ENCODE measurements at regions not wholly inside any gene's neighbourhood (a gene's known extent, or its start where the extent isn't known, plus 50 kb on each side); places are given as distances from the start of the nearest gene placed in this dataset.
"Not testable (repeated sequence)": the region's sequence is repeated elsewhere in the genome, so short reads cannot be mapped to it uniquely, and the experiment has no call there.

DNA sequence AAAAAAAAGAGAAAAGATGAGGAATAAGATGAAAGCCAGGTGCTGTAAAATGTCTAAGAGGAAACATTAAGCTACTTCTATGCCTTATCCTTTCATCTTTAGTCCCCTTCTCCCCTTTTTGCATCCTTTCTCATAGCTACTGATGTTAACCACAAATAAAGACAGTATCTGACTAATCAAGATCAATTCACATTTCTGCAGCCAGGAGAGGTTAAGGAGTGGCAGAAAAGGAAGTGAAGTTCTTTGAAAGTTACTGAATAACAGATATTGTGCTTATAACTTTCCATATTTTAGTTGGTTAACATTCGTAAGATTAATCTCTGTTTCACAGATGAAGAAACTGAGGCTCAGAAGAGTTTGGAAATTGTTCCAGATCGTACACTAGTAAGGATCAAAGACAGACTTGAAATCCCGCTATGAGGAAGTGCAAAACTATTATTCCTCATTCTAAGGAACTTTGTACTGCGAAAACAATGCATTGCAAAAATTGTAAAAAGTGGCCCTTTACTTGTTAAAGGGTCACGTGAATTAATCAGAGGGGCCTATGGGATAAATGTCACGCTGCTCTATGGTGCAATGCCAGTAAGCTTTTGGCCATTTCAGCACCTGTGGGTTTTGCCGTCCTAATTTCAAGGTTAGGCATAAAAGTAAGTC lies 117.7 kb upstream of the GRM7 start:
- DNase-seq = no peak

DNA sequence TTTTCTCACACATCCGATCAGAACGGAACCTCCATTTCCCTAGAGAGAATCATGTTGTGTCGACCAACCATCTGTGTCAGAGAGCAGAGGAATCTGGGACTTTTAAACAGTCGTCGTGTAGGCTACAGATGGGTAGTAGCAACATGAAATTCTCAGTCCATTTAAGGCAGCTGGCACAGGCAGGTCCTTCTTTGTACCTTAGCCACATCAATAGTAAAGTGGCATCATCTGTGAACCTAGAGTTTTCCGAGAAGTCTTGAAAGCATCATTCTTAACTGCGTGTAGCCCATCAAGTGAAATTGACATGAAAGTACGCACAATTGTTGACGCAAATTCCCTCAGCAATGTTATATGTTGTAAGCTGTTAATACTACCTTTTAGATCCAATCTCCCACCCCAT lies 114.5 kb upstream of the GRM7 start:
- DNase-seq = no peak

DNA sequence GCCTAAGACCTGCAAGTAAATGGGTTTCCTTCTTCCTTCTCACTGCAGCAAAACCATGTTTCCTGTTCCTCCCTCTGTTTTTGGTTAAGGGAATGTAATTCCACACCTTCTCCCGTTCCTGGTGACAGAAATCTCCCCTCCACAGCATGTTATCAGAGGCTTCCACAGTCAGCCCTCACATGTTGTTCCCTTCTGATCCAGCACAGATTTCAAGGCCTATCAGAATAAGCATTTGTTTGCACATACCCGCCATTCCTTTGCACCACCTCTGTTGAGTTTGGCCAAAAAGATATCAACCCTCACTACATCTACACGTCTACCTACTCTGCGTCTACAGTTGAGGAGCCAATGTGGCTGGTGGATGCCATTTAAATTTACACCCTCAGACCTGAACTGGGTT lies 113.9 kb upstream of the GRM7 start:
- DNase-seq = no peak

DNA sequence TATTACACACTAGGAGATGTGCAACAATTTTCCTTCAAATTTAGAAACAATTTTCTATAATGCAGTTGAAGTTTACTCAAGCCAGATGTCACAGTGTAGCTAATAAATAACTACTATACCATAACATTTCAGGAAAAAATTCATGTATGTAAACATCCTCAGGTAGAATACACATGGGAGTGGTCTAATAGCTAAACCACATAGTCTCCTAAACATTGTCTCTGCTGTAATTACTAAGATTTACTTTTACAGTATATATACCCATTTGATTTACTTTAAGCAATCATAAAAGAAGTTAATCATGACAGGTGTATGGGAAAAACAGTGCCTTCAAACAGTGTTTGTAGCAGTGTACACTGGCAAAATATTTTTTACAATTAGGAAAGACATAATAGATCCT lies 110.1 kb upstream of the GRM7 start:
- DNase-seq = no peak

DNA sequence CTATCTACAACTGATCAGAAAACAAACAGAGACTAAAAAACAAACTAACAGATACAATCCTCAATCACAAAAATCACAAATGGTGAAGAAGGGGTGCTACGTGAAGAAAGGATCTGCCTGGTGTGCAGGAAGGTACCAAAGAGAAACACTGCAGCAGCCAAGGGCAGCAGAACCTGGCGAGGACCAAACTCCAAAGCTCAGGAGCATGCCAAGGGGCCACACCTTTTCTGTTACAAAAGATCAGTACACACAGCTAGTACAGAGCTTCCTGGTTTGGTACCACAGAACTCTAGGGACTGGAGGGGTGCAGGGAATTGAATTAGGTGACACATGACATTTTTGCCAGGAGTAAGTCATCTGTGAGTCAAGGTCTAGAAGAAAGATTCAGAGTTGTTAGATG lies 107.4 kb upstream of the GRM7 start:
- DNase-seq = no peak

DNA sequence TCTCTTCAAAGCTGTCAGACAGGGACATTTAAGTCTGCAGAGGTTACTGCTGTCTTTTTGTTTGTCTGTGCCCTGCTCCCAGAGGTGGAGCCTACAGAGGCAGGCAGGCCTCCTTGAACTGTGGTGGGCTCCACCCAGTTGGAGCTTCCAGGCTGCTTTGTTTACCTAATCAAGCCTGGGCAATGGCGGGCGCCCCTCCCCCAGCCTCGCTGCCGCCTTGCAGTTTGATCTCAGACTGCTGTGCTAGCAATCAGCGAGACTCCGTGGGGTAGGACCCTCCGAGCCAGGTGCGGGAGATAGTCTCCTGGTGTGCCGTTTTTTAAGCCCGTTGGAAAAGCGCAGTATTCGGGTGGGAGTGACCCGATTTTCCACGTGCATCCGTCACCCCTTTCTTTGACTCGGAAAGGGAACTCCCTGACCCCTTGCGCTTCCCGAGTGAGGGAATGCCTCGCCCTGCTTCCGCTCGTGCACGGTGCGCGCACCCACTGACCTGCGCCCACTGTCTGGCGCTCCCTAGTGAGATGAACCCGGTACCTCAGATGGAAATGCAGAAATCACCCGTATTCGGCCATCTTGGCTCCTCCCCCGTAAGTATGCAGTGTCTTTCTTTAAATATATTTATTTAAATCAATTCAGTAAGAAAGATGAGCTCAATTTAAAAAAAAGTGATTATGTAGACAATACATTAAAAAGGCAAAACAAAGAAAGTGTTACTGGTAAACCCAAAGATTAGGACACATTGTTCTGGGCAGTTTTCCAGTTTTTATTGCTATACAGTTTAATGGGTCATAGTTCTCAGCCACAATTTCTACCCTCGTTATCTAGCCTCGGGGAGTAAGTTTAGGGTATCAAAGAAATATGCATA lies 91.2 kb upstream of the GRM7 start:
- DNase-seq = not testable (repeated sequence)

DNA sequence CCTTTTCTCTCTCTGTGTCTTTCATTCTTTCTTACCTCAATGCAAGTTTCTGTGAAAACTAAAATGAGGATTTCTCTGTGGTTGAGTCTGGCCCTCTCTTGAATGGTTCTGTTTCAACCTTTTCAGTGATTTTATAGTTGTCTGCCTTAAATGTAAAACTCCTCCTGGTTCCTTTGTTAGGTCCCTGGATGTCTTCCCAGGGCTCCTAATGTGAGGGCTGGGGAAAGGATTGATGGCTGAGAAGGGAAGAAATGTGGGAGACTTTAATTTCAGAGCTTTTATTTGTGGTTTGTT lies 90.6 kb upstream of the GRM7 start:
- no peak for DNase-seq

DNA sequence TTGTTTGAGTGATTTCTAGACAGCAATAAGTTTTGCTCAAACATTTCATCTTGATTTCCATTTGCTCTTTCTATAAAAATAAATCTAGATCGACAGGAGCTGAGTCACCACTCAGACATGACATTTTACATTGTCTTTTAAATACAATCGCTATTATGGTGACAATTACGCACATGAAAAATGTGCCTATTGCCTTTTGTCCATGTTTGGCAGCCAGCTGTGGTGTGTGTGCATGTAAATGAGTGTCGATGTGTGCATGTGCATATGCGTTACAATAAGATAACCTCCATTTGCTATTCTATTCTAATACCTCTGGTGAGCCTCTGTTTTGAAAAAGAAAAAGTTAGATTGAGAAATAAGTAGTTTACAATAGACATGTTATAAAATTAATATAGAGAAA lies 89.7 kb upstream of the GRM7 start:
- no peak for DNase-seq

DNA sequence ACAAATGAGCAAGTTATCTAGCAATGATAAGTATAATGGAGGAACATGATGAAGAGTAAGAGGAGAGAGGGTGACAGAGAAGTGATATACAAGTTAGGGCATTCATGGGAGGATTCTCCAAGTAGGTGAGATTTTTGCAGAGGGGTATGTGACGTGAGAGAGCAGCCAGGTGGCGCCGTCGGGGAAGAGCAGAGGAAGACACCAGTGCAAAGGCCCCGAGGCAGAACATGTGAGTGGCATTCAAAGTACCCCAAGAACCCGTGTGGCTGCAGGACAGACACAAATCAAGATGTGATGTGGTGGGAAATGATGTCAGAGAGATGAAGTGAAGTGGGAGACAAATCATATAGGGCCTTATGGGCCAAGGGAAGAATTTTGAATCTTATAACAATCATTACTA lies 81.8 kb upstream of the GRM7 start:
- DNase-seq = no peak

DNA sequence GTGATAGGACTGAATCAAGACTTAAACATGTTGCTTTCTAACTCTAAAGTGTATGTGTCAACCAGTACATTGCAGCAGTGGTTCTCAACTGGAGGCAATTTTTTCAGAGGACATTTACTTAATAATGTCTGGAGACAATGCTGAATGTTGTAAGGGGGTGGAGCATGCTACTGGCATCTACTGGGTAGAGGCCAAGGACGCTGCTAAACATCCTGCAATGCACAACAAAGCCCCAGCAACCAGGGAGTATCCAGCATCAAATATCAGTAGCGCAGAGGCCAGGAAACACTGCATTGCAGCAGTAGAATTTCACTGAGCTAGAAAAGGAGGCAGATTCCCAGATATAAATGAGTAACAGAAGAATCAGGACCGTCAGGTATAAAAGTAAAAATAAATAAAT lies 79.8 kb upstream of the GRM7 start:
- DNase-seq = no peak

DNA sequence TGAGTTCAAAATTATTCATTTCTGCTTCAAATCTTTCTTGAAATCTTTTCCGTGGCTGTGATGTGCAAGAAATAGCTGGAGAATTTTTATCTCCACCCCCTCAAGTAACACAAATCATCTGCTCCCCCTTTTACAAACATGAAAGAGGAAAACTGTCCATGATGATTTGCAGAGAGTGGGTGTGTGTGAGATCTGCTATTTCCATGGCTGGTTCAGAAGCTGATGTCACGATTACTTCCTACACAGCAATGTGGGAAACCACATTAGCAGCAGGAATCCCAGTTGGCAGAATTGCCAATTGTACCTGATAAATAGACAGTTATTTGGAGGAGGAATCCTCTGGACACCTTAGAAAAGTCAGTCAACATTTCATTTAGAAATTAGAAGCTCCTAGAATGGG lies 75.2 kb upstream of the GRM7 start:
- DNase-seq = no peak

DNA sequence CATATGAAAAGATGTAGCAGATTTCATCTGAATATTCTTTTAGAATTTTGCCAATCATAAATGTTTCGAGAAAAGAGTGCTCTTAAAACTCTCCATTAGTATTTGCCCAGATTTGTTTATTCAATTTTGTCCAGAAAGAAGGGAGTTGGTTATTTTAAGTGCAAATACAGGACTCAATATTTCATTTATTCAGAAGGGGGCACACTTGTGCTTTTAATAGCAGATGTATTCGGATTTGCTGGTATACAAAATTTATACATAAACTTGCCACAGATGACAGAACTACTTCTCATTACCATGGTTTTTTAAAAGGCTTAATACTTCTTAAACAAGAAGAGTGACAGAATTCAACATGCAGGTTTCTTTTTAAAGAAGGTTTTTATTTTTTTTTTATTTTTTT lies 69.8 kb upstream of the GRM7 start:
- no peak for DNase-seq

DNA sequence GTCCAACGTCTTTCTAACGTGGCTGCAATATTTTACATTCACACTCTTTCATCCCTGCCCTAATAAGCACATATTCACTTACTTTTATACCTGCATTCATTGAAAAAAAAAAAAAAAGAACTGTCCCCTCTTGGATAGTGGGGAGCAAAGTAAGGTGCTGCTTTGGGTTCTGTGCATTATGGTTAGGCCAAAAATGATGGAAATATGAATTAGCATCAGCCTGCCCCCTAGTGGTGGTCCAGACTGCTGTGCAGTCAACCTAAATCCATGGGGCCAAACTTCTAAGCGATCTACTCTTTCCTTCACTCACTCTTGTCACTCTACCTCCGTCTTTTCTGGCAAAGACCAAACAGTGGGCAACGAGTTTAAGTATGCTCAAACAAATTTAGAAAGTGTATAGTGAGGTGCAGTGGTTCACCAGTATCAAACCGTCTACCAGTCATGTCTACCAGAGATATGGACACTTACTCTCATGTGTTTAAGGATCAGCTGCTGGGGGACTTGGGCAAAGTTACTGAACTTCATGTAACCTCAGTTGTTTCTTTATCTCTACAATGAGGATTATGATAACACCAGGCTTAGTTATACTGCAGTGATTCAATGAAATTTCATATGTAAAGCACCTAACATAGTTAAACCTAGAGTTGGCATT lies 61.5 kb upstream of the GRM7 start:
- no peak for DNase-seq

DNA sequence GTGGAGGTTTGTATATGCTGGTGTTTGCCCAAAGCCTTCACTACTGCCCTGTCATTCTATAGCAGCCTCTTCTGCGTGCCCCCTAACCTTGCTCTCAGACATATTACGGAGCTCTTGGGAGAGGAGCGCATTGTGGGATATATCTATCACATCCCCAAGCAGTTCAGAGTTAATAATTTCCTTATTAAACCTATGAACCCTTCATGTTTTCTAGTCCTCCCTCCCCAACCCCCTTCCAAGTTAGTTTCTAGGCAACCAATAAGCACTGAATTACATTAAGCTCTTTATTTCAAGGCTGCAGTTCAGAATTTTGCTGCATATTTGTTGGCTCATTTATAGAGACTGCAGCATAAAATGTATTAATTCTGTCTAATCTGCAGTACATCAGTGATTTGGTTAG lies 57.3 kb upstream of the GRM7 start:
- DNase-seq = no peak

DNA sequence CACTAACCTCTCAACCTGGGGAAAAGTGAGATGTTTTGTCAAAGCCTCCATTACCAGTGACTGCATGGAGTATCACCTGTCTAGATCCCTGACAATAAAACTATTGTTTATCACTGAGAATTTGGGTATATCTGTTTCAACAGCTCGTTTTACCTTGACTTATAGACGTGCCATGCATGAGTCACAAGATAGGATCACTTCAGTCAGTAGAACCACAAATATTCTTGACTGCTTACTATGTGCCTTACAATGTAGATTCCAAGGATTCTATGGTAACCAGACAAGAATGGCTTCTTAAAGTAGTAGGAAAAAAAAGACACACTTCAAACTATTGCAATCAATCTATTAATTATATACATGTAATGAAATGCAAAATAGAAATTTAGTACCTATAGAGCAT lies 55.7 kb upstream of the GRM7 start:
- no peak for DNase-seq

DNA sequence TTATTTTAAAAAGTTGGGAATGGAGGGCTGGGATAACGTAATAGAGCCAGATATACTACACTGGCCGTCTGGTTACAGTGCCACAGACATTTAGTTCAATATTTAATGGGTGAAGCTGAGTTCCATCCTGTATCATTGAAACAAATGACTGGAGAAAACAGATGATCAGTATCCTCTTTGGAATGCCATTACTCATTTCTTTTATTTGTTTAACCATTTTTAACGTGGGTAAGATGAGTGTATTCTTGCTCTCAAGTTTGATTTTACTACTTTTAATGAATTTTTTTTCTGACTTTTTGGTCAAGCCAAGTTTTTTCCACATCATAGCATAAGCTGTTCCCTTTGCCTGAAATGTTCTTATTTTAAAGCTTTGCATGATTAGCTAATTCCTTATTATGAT lies 53.9 kb upstream of the GRM7 start:
- DNase-seq = no peak

DNA sequence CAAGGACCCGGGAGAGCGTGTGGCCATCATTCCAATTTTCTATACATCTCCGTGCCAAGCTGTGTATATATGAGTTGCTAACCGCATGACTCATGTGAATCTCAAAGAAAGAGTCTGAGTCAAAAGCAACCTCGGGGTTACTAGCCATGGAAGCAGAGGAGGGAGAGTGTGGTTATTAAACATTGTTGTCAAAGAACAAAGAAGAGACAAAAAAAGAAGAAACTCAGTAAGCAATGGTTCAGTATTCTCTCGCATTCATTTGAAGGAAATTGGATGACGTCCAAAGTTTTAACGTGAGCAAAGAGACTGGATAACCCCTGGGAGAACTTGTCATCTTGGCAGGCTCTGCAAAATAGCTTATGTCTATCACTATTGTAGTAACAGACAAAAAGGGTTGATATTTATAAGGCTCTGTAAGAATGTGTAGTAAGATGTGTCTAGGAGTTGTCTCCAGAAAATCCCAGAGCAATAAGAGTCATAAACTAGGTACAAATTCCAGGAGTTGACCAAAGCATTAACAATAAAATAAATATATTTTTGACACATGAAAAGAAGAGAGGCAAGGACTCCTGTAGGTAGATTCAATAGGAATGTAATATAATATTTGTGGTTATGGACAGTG lies 52.8 kb upstream of the GRM7 start:
- DNase-seq = no peak

DNA sequence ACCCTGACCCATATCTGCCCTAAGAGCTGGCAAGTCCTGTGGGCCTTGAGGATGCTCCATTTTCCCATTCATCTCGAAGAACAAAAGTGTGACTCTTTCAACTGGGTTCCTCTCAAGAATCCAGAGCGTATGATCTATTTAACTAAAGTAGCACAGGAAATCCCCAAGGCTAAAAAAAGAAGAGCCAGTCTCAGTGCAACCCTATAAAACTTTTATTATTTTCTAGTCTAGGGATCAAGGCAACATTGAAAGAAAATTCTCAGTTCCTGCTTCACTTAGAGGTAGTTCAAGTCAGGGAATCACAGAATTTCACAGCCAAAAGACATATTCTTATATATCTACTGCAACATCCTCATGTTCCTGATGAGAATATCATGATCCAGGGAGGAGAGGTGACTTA lies 51.6 kb upstream of the GRM7 start:
- no peak for DNase-seq
